Astrocyte of the cerebellum (primary cell): ENCODE measurements at regions not wholly inside any gene's neighbourhood (a gene's known extent, or its start where the extent isn't known, plus 50 kb on each side); places are given as distances from the start of the nearest gene placed in this dataset.
A peak's percentile ranks its signal among the peaks of the same experiment; 100 is the strongest.

Experiments used
- DNase-seq: peaks from one replicate; pipeline ENCODE4 v3.0.0-alpha.2; 2011; ENCODE audit warnings: low read depth
- H3K4me3 ChIP-seq: 2 replicates; pipeline ENCODE4 v1.5.1; 2011; ENCODE audit warnings: mild to moderate bottlenecking, low read depth, low read length, moderate library complexity
- CTCF ChIP-seq: IDR thresholded peaks from 2 replicates; pipeline ENCODE4 v1.5.1; 2012; ENCODE audit warnings: low read length, low read depth, moderate library complexity, mild to moderate bottlenecking; ENCODE audit errors: missing control alignments
- in situ Hi-C: cut with HindIII; loops from 2 replicates; pipeline ENCODE4 v1.10.0; 2017; ENCODE audit warnings: low sequenced_read_pairs

- no peak for DNase-seq
- in situ Hi-C loops, result no loop called here
- no peak overlapping the region for H3K4me3 ChIP-seq
- TF ChIP-seq CTCF, result no peak
Observed at GRCh38 chr3:178244733-178245709, 291.2 kb upstream of the KCNMB2 start.

- no peak overlapping the region for H3K4me3 ChIP-seq
- TF ChIP-seq CTCF, result no peak
- in situ Hi-C loops, result no loop called here
Observed at GRCh38 chr3:178246004-178246403, 290.2 kb upstream of the KCNMB2 start.

GRCh38 chr3:178255315-178255714 is 280.9 kb upstream of the KCNMB2 start:
- no peak for TF ChIP-seq CTCF
- peak; percentile 20 for DNase-seq
- in situ Hi-C loops, result no loop called here
- no peak overlapping the region for H3K4me3 ChIP-seq

More at GRCh38 chr3:178246004-178246403, 290.2 kb upstream of the KCNMB2 start:
- DNase-seq, result no peak

- in situ Hi-C loops, result no loop called here
- DNase-seq, result no peak
- TF ChIP-seq CTCF, result no peak
- no peak overlapping the region for H3K4me3 ChIP-seq
Observed at GRCh38 chr3:178257491-178257890, 278.7 kb upstream of the KCNMB2 start.

GRCh38 chr3:178258121-178258520 is 278.1 kb upstream of the KCNMB2 start:
- DNase-seq, result no peak
- H3K4me3 ChIP-seq, result no peak overlapping the region
- in situ Hi-C loops, result no loop called here
- TF ChIP-seq CTCF, result no peak

GRCh38 chr3:178259703-178260102 is 276.5 kb upstream of the KCNMB2 start:
- no peak overlapping the region for H3K4me3 ChIP-seq
- no peak for TF ChIP-seq CTCF
- in situ Hi-C loops, result loop anchor here (10.0 kb wide), 1 partner anchor 165 kb away; no protein-coding TSS in a partner anchor
- DNase-seq, result no peak
